GM12892 (cell line): ENCODE measurements at regions not wholly inside any gene's neighbourhood (a gene's known extent, or its start where the extent isn't known, plus 50 kb on each side); places are given as distances from the start of the nearest gene placed in this dataset.

ENCODE experiments used
- POLR2A ChIP-seq: IDR thresholded peaks from 2 replicates; pipeline ENCODE4 v1.6.1; 2011; ENCODE audit warnings: low read depth, low read length, control low read depth
- POLR2AphosphoS5 ChIP-seq: IDR thresholded peaks from 2 replicates; pipeline ENCODE4 v1.6.1; 2011; ENCODE audit warnings: low read depth, low read length, control low read depth
- TAF1 ChIP-seq: IDR thresholded peaks from 2 replicates; pipeline ENCODE4 v1.6.1; 2011; ENCODE audit warnings: low read depth, mild to moderate bottlenecking, control low read depth, low read length, borderline replicate concordance

- TF ChIP-seq POLR2A (no peak), POLR2AphosphoS5 (no peak), TAF1 (no peak)
Observed at GRCh38 chr1:229109320-229109761, 161.6 kb upstream of the RAB4A start.
